CD14-positive monocyte (primary cell): ENCODE measurements at regions not wholly inside any gene's neighbourhood (a gene's known extent, or its start where the extent isn't known, plus 50 kb on each side); places are given as distances from the start of the nearest gene placed in this dataset.

ENCODE experiments used
- DNase-seq, 3 donors: peaks; one replicate each; pipeline ENCODE4 v3.0.0-alpha.2; 2011 to 2022
- H2AFZ ChIP-seq: 2 replicates; pipeline ENCODE4 v1.6.0; 2012; ENCODE audit warnings: mild to moderate bottlenecking, low read depth, low read length, inconsistent platforms; ENCODE audit not compliant: insufficient read depth, poor library complexity, severe bottlenecking
- H3K27ac ChIP-seq, 2 donors: 1 replicate in 1 of 2; 2 replicates in 1 of 2; pipeline ENCODE4 v1.5.1; 2012 to 2013; ENCODE audit warnings: low read length in 2 of 2, control low read depth in 1 of 2, inconsistent platforms in 1 of 2, low read depth in 1 of 2, mild to moderate bottlenecking in 1 of 2
- H3K27me3 ChIP-seq, 2 donors: one replicate each; pipeline versions ENCODE4 v1.6.0 to v1.6.1; 2011 to 2013; ENCODE audit warnings: low read length in 2 of 2; ENCODE audit not compliant: control insufficient read depth in 2 of 2, insufficient read depth in 2 of 2
- H3K36me3 ChIP-seq, 2 donors: replicated peaks in 1 of 2; 1 replicate in 1 of 2; 2 replicates in 1 of 2; pipeline versions ENCODE4 v1.5.1 to v1.6.1; 2012 to 2013; ENCODE audit warnings: low read length in 2 of 2, control low read depth in 1 of 2, inconsistent platforms in 1 of 2, mild to moderate bottlenecking in 1 of 2; ENCODE audit not compliant: insufficient read depth in 2 of 2, control insufficient read depth in 1 of 2
- H3K4me1 ChIP-seq, 2 donors: 1 replicate in 1 of 2; 2 replicates in 1 of 2; pipeline versions ENCODE4 v1.5.1 to v1.6.1; 2012 to 2013; ENCODE audit warnings: low read length in 2 of 2, control low read depth in 1 of 2, inconsistent platforms in 1 of 2, mild to moderate bottlenecking in 1 of 2, moderate library complexity in 1 of 2; ENCODE audit not compliant: insufficient read depth in 2 of 2, control insufficient read depth in 1 of 2
- H3K4me2 ChIP-seq: replicated peaks from 2 replicates; pipeline ENCODE3; 2012; ENCODE audit warnings: low read length, moderate library complexity, mild to moderate bottlenecking; ENCODE audit not compliant: poor library complexity, severe bottlenecking; ENCODE audit errors: extremely low read depth
- H3K4me3 ChIP-seq, 3 experiments: fragments of 200-600 bp in 1 of 3; sonication (generic) in 1 of 3; replicated peaks in 1 of 3; 1 replicate in 2 of 3; 2 replicates in 1 of 3; pipeline ENCODE4 v1.5.1; 2011 to 2013; ENCODE audit warnings: low read length in 3 of 3, mild to moderate bottlenecking in 3 of 3, control low read depth in 2 of 3, low read depth in 2 of 3, inconsistent platforms in 1 of 3, moderate library complexity in 1 of 3
- H3K79me2 ChIP-seq: 2 replicates; pipeline ENCODE4 v1.6.0; 2012; ENCODE audit warnings: mild to moderate bottlenecking, control low read depth, inconsistent platforms, low read length, moderate library complexity; ENCODE audit not compliant: insufficient read depth
- H3K9ac ChIP-seq: 2 replicates; pipeline ENCODE4 v1.6.0; 2017; ENCODE audit warnings: low read length, mild to moderate bottlenecking; ENCODE audit not compliant: insufficient read depth, poor library complexity, severe bottlenecking
- H3K9me3 ChIP-seq, 2 donors: replicated peaks in 1 of 2; 1 replicate in 1 of 2; 2 replicates in 1 of 2; pipeline versions ENCODE4 v1.5.1 to v1.6.1; 2012 to 2013; ENCODE audit warnings: low read length in 2 of 2, control low read depth in 1 of 2; ENCODE audit not compliant: control insufficient read depth in 1 of 2, insufficient read depth in 1 of 2
- H4K20me1 ChIP-seq: 2 replicates; pipeline ENCODE4 v1.6.0; 2012; ENCODE audit warnings: mild to moderate bottlenecking, low read length, control low read depth, moderate library complexity; ENCODE audit not compliant: insufficient read depth
- H3K27ac Mint-ChIP-seq, 7 donors: one replicate each; pipeline ENCODE4 v1.8.0; 2020; ENCODE audit warnings: mild to moderate bottlenecking in 7 of 7, mixed read lengths in 7 of 7, moderate library complexity in 6 of 7, inconsistent platforms in 2 of 7
- H3K27me3 Mint-ChIP-seq, 3 donors: one replicate each; pipeline ENCODE4 v1.8.0; 2021 to 2022; ENCODE audit warnings: low read depth in 3 of 3, mild to moderate bottlenecking in 3 of 3, mixed read lengths in 3 of 3, moderate library complexity in 3 of 3, inconsistent platforms in 1 of 3
- H3K36me3 Mint-ChIP-seq, 2 donors: one replicate each; pipeline ENCODE4 v1.8.0; 2020; ENCODE audit warnings: mixed read lengths in 2 of 2, inconsistent platforms in 1 of 2, mild to moderate bottlenecking in 1 of 2
- H3K4me1 Mint-ChIP-seq: one replicate; pipeline ENCODE4 v1.8.0; 2020; ENCODE audit warnings: mild to moderate bottlenecking, mixed read lengths
- H3K4me3 Mint-ChIP-seq, 2 donors: one replicate each; pipeline ENCODE4 v1.8.0; 2020; ENCODE audit warnings: mild to moderate bottlenecking in 2 of 2, mixed read lengths in 2 of 2, moderate library complexity in 1 of 2
- H3K9me3 Mint-ChIP-seq, 7 donors: one replicate each; pipeline ENCODE4 v1.8.0; 2020 to 2022; ENCODE audit warnings: mixed read lengths in 7 of 7, mild to moderate bottlenecking in 6 of 7, moderate library complexity in 6 of 7, inconsistent platforms in 2 of 7
- WGBS: methylation state at CpG from one replicate; pipeline ENCODE4 v1.1.5; 2013; ENCODE audit warnings: missing lambda C conversion rate; ENCODE audit not compliant: insufficient coverage; 5-methylcytosine and 5-hydroxymethylcytosine counted together
- intact Hi-C, 2 donors: fragments of 100-400 bp; cut with micrococcal nuclease; formaldehyde crosslinking; loops; one replicate each; pipeline versions ENCODE4 v1.15.0 to v1.15.1; 2023
- TF ChIP-seq, protein P1 (sequence below): fragments of 200-600 bp; IDR thresholded peaks from one replicate; pipeline ENCODE4 v1.8.0; 2022; ENCODE audit warnings: antibody characterized with exemption, mild to moderate bottlenecking

DNA sequence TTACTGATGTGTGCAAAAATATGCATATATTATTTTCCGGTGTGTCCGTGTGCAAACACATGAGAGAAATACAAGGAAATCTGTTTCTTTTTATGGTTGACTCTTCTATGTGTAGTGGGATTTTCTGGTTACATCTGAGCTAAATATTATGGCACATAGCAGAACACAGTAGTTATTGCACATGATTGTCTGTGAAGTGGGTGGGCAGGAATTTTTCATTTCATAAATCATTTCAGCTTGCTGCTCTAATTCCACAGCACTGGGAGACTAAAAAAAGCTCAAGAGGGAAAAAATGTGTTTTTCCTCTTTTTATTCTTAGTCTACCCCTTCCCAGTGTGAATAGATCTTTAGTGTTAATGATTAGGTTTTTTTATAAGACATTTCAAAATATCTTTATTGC lies 197.9 kb downstream of the MBL2 start:
- H3K4me1 Mint-ChIP-seq: peaks cover 2% of the 10 kb centered on the region
- H3K9me3 Mint-ChIP-seq: peaks cover 0 to 2% (median 0%) of the 10 kb centered on the region in 7 donors
- no peak for DNase-seq
- Histone ChIP-seq H3K4me2 (no peak overlapping the region), H3K36me3 (no peaks in the 10 kb centered on the region), H3K4me1 (no peaks in the 10 kb centered on the region), H3K79me2 (no peaks in the 10 kb centered on the region), H3K4me3 (no peak overlapping the region), H4K20me1 (no peaks in the 10 kb centered on the region), H3K9ac (no peak overlapping the region), H3K27me3 (no peaks in the 10 kb centered on the region), H3K27ac (no peak overlapping the region), H2AFZ (no peak overlapping the region), H3K9me3 (no peaks in the 10 kb centered on the region)
- no peak overlapping the region for H3K27ac Mint-ChIP-seq
- TF ChIP-seq, protein P1, sequence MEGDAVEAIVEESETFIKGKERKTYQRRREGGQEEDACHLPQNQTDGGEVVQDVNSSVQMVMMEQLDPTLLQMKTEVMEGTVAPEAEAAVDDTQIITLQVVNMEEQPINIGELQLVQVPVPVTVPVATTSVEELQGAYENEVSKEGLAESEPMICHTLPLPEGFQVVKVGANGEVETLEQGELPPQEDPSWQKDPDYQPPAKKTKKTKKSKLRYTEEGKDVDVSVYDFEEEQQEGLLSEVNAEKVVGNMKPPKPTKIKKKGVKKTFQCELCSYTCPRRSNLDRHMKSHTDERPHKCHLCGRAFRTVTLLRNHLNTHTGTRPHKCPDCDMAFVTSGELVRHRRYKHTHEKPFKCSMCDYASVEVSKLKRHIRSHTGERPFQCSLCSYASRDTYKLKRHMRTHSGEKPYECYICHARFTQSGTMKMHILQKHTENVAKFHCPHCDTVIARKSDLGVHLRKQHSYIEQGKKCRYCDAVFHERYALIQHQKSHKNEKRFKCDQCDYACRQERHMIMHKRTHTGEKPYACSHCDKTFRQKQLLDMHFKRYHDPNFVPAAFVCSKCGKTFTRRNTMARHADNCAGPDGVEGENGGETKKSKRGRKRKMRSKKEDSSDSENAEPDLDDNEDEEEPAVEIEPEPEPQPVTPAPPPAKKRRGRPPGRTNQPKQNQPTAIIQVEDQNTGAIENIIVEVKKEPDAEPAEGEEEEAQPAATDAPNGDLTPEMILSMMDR: no peak
- intact Hi-C loops: no loop called here
- 100% methylated on average over 2 of the region's 2 CpGs for WGBS
- H3K4me3 Mint-ChIP-seq: no peak overlapping the region
- peaks cover 0 to under 1% (median 0%) of the 10 kb centered on the region in 3 donors for H3K27me3 Mint-ChIP-seq
- no peaks in the 10 kb centered on the region for H3K36me3 Mint-ChIP-seq

GRCh38 chr10:52577047-52577446 lies 195.5 kb downstream of the MBL2 start:
- Histone ChIP-seq H3K4me1 (no peaks in the 10 kb centered on the region), H3K27me3 (no peaks in the 10 kb centered on the region), H3K4me3 (no peak overlapping the region), H3K36me3 (no peaks in the 10 kb centered on the region), H3K4me2 (no peak overlapping the region), H2AFZ (no peak overlapping the region), H3K79me2 (no peaks in the 10 kb centered on the region), H3K27ac (no peak overlapping the region), H4K20me1 (no peaks in the 10 kb centered on the region), H3K9me3 (peaks cover 0 to 8% of the 10 kb centered on the region in 2 donors), H3K9ac (no peak overlapping the region)
- Mint-ChIP-seq H3K9me3 (peaks cover 2 to 12% (median 5%) of the 10 kb centered on the region in 7 donors), H3K4me1 (peaks cover 2% of the 10 kb centered on the region), H3K27ac (no peak overlapping the region), H3K27me3 (peaks cover 0 to 2% (median 0%) of the 10 kb centered on the region in 3 donors), H3K36me3 (no peaks in the 10 kb centered on the region), H3K4me3 (no peak overlapping the region)
- TF ChIP-seq, protein P1: no peak
- no CpG with 5 or more reads among the region's 2 CpGs for WGBS
- intact Hi-C loops: no loop called here
- DNase-seq: no peak
